Osteoblast (primary cell): ENCODE measurements at regions not wholly inside any gene's neighbourhood (a gene's known extent, or its start where the extent isn't known, plus 50 kb on each side); places are given as distances from the start of the nearest gene placed in this dataset.

ENCODE experiments used
- DNase-seq: peaks from one replicate; pipeline ENCODE4 v3.0.0; 2011; ENCODE audit warnings: low spot score, mixed read lengths; ENCODE audit not compliant: insufficient read length; ENCODE audit errors: missing footprints
- H2AFZ ChIP-seq: 2 replicates; pipeline ENCODE4 v1.6.0; 2011; ENCODE audit warnings: mild to moderate bottlenecking, low read length
- H3K27ac ChIP-seq: 2 replicates; pipeline ENCODE4 v1.5.1; 2011; ENCODE audit warnings: mild to moderate bottlenecking, low read depth, low read length, moderate library complexity
- H3K27me3 ChIP-seq: 2 replicates; pipeline ENCODE4 v1.6.0; 2012; ENCODE audit warnings: mild to moderate bottlenecking, control low read depth, inconsistent platforms, low read length, moderate library complexity; ENCODE audit not compliant: insufficient read depth
- H3K36me3 ChIP-seq: 2 replicates; pipeline ENCODE4 v1.5.1; 2011; ENCODE audit warnings: mild to moderate bottlenecking, low read length, control low read depth, moderate library complexity; ENCODE audit not compliant: insufficient read depth
- H3K4me1 ChIP-seq: 2 replicates; pipeline ENCODE4 v1.5.1; 2011; ENCODE audit warnings: mild to moderate bottlenecking, low read length, control low read depth, moderate library complexity; ENCODE audit not compliant: insufficient read depth
- H3K4me2 ChIP-seq: 2 replicates; pipeline ENCODE4 v1.6.0; 2011; ENCODE audit warnings: mild to moderate bottlenecking, low read length; ENCODE audit not compliant: insufficient read depth
- H3K4me3 ChIP-seq: fragments of 200-600 bp; sonication (generic); 3 replicates; pipeline ENCODE4 v1.5.1; 2012; ENCODE audit warnings: mild to moderate bottlenecking, low read length, inconsistent platforms; ENCODE audit not compliant: insufficient read depth
- H3K79me2 ChIP-seq: 2 replicates; pipeline ENCODE4 v1.6.0; 2012; ENCODE audit warnings: mild to moderate bottlenecking, low read length, control low read depth, inconsistent platforms; ENCODE audit not compliant: insufficient read depth
- H3K9me3 ChIP-seq: 2 replicates; pipeline ENCODE4 v1.5.1; 2011; ENCODE audit warnings: low read depth, low read length, control low read depth
- H4K20me1 ChIP-seq: 2 replicates; pipeline ENCODE4 v1.6.0; 2012; ENCODE audit warnings: mild to moderate bottlenecking, low read length, control low read depth; ENCODE audit not compliant: insufficient read depth
- CTCF ChIP-seq: IDR thresholded peaks from 2 replicates; pipeline ENCODE4 v1.5.1; 2011; ENCODE audit warnings: mild to moderate bottlenecking, low read depth, low read length, moderate library complexity; ENCODE audit errors: extremely low read depth

DNA sequence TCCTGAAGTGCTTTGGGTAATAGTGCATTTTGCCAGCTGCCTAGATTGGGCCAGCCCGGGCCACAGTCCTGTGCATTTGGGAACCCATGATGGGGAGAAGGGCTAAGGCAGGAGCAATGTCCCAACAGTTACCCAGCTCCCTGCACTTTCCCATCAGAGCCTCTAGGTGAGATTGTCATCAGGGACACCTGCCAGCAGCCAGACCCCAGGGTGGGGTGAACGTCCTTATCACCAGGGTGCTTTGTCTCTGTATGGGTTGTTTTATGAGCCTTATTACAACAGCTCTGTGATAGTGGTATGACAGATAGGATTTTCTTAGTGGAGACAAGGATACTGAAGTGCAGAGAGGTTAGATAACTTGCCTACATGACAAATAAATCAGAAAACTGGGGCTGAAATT is 365.7 kb downstream of the OSTF1 start:
- H3K27me3 ChIP-seq = no peaks in the 10 kb centered on the region
- no peak overlapping the region for H3K4me3 ChIP-seq
- H3K79me2 ChIP-seq = no peaks in the 10 kb centered on the region
- no peak overlapping the region for H3K27ac ChIP-seq
- TF ChIP-seq CTCF = no peak
- no peak overlapping the region for H2AFZ ChIP-seq
- no peak overlapping the region for H3K4me2 ChIP-seq
- no peak for DNase-seq
- H3K4me1 ChIP-seq = no peaks in the 10 kb centered on the region
- no peaks in the 10 kb centered on the region for H4K20me1 ChIP-seq
- H3K9me3 ChIP-seq = no peaks in the 10 kb centered on the region
- no peaks in the 10 kb centered on the region for H3K36me3 ChIP-seq

- Histone ChIP-seq H2AFZ (no peak overlapping the region), H3K4me2 (no peak overlapping the region), H3K79me2 (no peaks in the 10 kb centered on the region), H4K20me1 (no peaks in the 10 kb centered on the region), H3K36me3 (no peaks in the 10 kb centered on the region), H3K27ac (no peak overlapping the region), H3K4me1 (no peaks in the 10 kb centered on the region), H3K4me3 (no peak overlapping the region), H3K27me3 (no peaks in the 10 kb centered on the region), H3K9me3 (no peaks in the 10 kb centered on the region)
- DNase-seq = no peak
- no peak for TF ChIP-seq CTCF
Observed at GRCh38 chr9:75454891-75455290, 366.6 kb downstream of the OSTF1 start.

DNA sequence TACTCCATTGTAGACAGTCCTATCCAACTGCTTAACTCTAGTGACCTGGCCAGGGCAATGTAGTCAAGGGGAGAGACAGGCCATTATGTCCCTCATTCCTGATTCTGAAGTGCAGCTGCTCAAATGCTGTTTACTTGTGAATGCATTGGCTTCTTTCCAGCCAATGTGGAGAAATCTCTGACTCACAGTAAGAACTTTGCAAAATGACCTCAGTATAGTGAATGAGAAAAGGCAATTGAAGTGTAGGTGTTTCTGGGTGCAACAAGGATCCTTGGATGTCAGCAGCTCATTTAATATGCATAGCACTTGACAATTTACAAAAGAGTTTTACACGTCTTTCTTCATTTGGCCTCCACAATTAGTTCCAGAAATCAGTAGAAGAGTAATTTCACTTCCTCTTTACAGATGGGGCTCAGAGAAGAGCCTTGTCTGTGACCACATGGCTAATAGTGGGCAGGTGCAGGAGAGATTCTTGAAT is 367.2 kb downstream of the OSTF1 start:
- no peak for DNase-seq
- Histone ChIP-seq H3K27me3 (no peaks in the 10 kb centered on the region), H3K79me2 (no peaks in the 10 kb centered on the region), H3K4me3 (no peak overlapping the region), H3K27ac (no peak overlapping the region), H3K36me3 (no peaks in the 10 kb centered on the region), H3K4me2 (no peak overlapping the region), H4K20me1 (no peaks in the 10 kb centered on the region), H3K9me3 (no peaks in the 10 kb centered on the region), H3K4me1 (no peaks in the 10 kb centered on the region), H2AFZ (no peak overlapping the region)
- TF ChIP-seq CTCF = no peak

- no peak overlapping the region for H2AFZ ChIP-seq
- no peaks in the 10 kb centered on the region for H4K20me1 ChIP-seq
- TF ChIP-seq CTCF = no peak
- H3K4me2 ChIP-seq = no peak overlapping the region
- H3K9me3 ChIP-seq = no peaks in the 10 kb centered on the region
- no peaks in the 10 kb centered on the region for H3K4me1 ChIP-seq
- no peak for DNase-seq
- no peak overlapping the region for H3K27ac ChIP-seq
- no peaks in the 10 kb centered on the region for H3K79me2 ChIP-seq
- no peak overlapping the region for H3K4me3 ChIP-seq
- no peaks in the 10 kb centered on the region for H3K27me3 ChIP-seq
- H3K36me3 ChIP-seq = no peaks in the 10 kb centered on the region
Observed at GRCh38 chr9:75456698-75457097, 368.4 kb downstream of the OSTF1 start.
